Heart left ventricle (tissue), 16 donors: ENCODE measurements at regions not wholly inside any gene's neighbourhood (a gene's known extent, or its start where the extent isn't known, plus 50 kb on each side); places are given as distances from the start of the nearest gene placed in this dataset.

Experiments
- ATAC-seq, 4 donors: fragments of 200-7000 bp; cut with Tn5 transposase; one replicate each; pipeline ENCODE4 v1.9.1; 2020 to 2022; ENCODE audit warnings: moderate library complexity in 4 of 4, mild to moderate bottlenecking in 3 of 4, moderate number of reproducible peaks in 1 of 4
- DNase-seq, 5 donors: peaks; one replicate each; pipeline ENCODE4 v3.0.0-alpha.2; 2020
- H3K27ac ChIP-seq, 12 donors: fragments of 200-600 bp; sonication (generic) in 4 of 12; one replicate each; pipeline versions ENCODE4 v1.5.0 to v1.8.0; 2016 to 2022; ENCODE audit warnings: mild to moderate bottlenecking in 2 of 12
- H3K27me3 ChIP-seq, 9 donors: fragments of 200-600 bp; sonication (generic) in 2 of 9; one replicate each; pipeline versions ENCODE4 v1.5.1 to v1.8.0; 2016 to 2022; ENCODE audit warnings: mild to moderate bottlenecking in 3 of 9
- H3K36me3 ChIP-seq, 9 donors: fragments of 200-600 bp; sonication (generic) in 2 of 9; one replicate each; pipeline versions ENCODE4 v1.5.0 to v1.8.0; 2018 to 2022; ENCODE audit warnings: mild to moderate bottlenecking in 2 of 9
- H3K4me1 ChIP-seq, 12 donors: fragments of 200-600 bp; sonication (generic) in 4 of 12; one replicate each; pipeline versions ENCODE4 v1.5.0 to v1.8.0; 2016 to 2022; ENCODE audit warnings: mild to moderate bottlenecking in 3 of 12
- H3K4me3 ChIP-seq, 12 donors: fragments of 200-600 bp; sonication (generic) in 4 of 12; one replicate each; pipeline versions ENCODE4 v1.5.0 to v1.8.0; 2017 to 2022; ENCODE audit warnings: mild to moderate bottlenecking in 9 of 12, moderate library complexity in 4 of 12
- H3K9me3 ChIP-seq, 12 donors: fragments of 200-600 bp; sonication (generic) in 4 of 12; one replicate each; pipeline versions ENCODE4 v1.5.0 to v1.8.0; 2016 to 2022; ENCODE audit warnings: mild to moderate bottlenecking in 1 of 12
- POLR2A ChIP-seq, 2 donors: fragments of 450-650 bp; IDR thresholded peaks; one replicate each; pipeline ENCODE4 v1.6.1; 2017; ENCODE audit warnings: antibody characterized with exemption in 2 of 2, mild to moderate bottlenecking in 2 of 2, moderate library complexity in 2 of 2
- WGBS, 4 donors: extraction: QIAGEN DNeasy Blood & Tissue Kit in 2 of 4; methylation state at CpG; one replicate each; pipeline versions ENCODE4 v1.1.5 to v1.1.7; 2013 to 2018; 5-methylcytosine and 5-hydroxymethylcytosine counted together
- intact Hi-C, 10 donors: fragments of 100-400 bp; cut with DNase I; formaldehyde crosslinking; loops; one replicate each; pipeline versions ENCODE4 v1.11.1 to v1.14.2; 2022
- TF ChIP-seq, protein P1 (sequence below), 12 donors: fragments of 200-600 bp; sonication (generic) in 4 of 12; IDR thresholded peaks; one replicate each; pipeline versions ENCODE4 v1.5.0 to v1.8.0; 2018 to 2022; ENCODE audit warnings: antibody characterized with exemption in 12 of 12, mild to moderate bottlenecking in 5 of 12
- donor health status: ischemic (EF 13 %, LVEDD 7.1; RV severe dilation, severe dysfunction).
- donor health status: healthy with polysubstance abuse.
- donor health status: DM: no; HTN: yes; CAD: no.
- donor health status: DM: no; HTN: no; CAD: no.
- donor health status: ischemic (EF 25% LVEDD 6.9; RV normal size, moderate dysfunction).
- donor health status: ischemic (EF 25% LVEDD 5.7; RV mildly dilated, moderate dysfunction).
- donor health status: healthy.
- donor health status: DM: yes; HTN: yes; CAD: no.
- donor health status: ischemic (EF 35%, LVEDD 5.7; RV mildly dilated, moderate dysfunction).
- donor health status: nonischemic (EF 11% LVEDD 7.7; RV severe dilation, severe dysfunction).
- donor health status: DM: yes; HTN: yes; CAD: no.
- donor health status: PGD.
- donor health status: ischemic (EF 29% LVEDD 5.4; RV normal size, mild dysfunction).
- donor health status: nonischemic (EF 23%, LVEDD 6.1; RV moderate dilation, normal function).

DNA sequence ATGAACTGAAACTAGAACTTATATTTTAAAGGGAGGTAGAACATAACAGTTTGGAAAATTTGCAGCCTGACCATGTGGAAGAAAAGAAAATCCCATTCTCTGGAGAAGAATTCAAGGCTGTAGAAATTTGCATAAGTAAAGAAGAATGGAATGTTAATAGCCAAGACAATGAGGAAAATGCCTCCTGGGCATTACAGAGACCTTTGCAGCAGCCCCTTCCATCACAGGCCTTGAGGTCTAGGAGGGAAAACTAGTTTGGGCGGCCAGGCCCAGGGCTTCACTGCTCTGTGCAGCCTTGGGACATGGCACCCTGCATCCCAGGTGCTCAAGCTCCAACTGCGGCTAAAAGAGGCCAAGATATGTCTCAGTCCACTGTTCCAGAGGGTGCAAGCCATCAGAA, 1506.8 kb downstream of the PCDH18 start:
- TF ChIP-seq, protein P1, sequence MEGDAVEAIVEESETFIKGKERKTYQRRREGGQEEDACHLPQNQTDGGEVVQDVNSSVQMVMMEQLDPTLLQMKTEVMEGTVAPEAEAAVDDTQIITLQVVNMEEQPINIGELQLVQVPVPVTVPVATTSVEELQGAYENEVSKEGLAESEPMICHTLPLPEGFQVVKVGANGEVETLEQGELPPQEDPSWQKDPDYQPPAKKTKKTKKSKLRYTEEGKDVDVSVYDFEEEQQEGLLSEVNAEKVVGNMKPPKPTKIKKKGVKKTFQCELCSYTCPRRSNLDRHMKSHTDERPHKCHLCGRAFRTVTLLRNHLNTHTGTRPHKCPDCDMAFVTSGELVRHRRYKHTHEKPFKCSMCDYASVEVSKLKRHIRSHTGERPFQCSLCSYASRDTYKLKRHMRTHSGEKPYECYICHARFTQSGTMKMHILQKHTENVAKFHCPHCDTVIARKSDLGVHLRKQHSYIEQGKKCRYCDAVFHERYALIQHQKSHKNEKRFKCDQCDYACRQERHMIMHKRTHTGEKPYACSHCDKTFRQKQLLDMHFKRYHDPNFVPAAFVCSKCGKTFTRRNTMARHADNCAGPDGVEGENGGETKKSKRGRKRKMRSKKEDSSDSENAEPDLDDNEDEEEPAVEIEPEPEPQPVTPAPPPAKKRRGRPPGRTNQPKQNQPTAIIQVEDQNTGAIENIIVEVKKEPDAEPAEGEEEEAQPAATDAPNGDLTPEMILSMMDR (IDR thresholded peaks at IDR 0.05) = no peak
- no peak for TF ChIP-seq POLR2A (IDR thresholded peaks at IDR 0.05)
- 0 to 40% (median 29%) methylated on average over 2 of the region's 2 CpGs for WGBS, 4 donors

DNA sequence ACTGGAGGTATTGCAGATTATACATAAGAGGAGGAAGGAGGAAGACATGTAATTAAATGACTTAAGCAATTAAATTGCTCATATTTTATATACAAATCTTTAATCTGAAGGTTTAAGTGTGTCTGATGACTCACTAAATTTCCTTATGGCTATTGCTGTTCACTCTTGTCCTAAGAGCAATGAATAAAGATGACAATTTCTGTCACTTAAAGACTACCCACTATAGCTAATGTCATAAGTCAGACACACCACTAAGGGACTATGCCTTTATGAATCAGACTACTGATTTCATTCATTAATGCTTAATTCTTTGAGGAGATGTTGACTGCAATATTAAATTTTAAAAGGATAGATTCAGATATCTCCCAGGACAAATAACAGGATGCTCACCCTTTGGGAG, 1514.7 kb downstream of the PCDH18 start:
- no peak for DNase-seq
- no peak overlapping the region for H3K4me3 ChIP-seq
- H3K9me3 ChIP-seq = peaks cover 0 to 2% (median 0%) of the 10 kb centered on the region in 12 donors
- H3K4me1 ChIP-seq = no peaks in the 10 kb centered on the region
- TF ChIP-seq, protein P1 (IDR thresholded peaks at IDR 0.05) = no peak
- TF ChIP-seq POLR2A (IDR thresholded peaks at IDR 0.05) = no peak
- ATAC-seq = no peak
- H3K27me3 ChIP-seq = no peaks in the 10 kb centered on the region
- H3K36me3 ChIP-seq = no peaks in the 10 kb centered on the region
- no peak overlapping the region for H3K27ac ChIP-seq
- intact Hi-C loops = no loop called here

More for the DNA sequence above, 1506.8 kb downstream of the PCDH18 start:
- DNase-seq (no peak), ATAC-seq (no peak)
- intact Hi-C loops = no loop called here
- Histone ChIP-seq H3K27me3 (no peaks in the 10 kb centered on the region), H3K9me3 (peaks cover 0 to 22% (median 0%) of the 10 kb centered on the region in 12 donors), H3K27ac (no peak overlapping the region), H3K4me3 (no peak overlapping the region), H3K36me3 (no peaks in the 10 kb centered on the region), H3K4me1 (no peaks in the 10 kb centered on the region)

DNA sequence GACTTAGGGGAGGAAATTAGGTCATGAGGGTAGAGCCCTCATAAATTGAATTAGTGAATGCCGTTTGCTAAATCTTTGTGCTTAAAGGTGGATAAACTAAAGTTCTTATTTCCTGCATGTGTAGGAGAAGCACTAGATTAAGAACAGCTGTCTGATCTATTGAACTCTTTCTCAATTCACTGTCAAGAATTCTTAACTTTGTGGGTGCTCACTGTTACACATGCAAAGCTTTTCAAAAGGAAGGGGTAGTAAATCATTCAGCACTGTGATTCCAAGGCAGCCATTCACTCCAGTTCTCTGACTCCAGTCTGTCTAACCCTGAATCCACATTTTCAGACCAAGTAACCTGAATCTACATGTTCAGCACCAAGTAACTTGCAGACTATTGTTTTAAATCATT, 1520.1 kb downstream of the PCDH18 start:
- H3K4me1 ChIP-seq = no peaks in the 10 kb centered on the region
- WGBS, 4 donors = 49 to 57% (median 56%) methylated on average over 1 of the region's 1 CpG
- no peak for ATAC-seq
- intact Hi-C loops = no loop called here
- H3K27me3 ChIP-seq = no peaks in the 10 kb centered on the region
- H3K36me3 ChIP-seq = no peaks in the 10 kb centered on the region
- H3K9me3 ChIP-seq = peaks cover 0 to 8% (median 0%) of the 10 kb centered on the region in 12 donors
- TF ChIP-seq, protein P1 (IDR thresholded peaks at IDR 0.05) = no peak
- TF ChIP-seq POLR2A (IDR thresholded peaks at IDR 0.05) = no peak
- DNase-seq = no peak
- H3K27ac ChIP-seq = no peak overlapping the region
- H3K4me3 ChIP-seq = no peak overlapping the region

DNA sequence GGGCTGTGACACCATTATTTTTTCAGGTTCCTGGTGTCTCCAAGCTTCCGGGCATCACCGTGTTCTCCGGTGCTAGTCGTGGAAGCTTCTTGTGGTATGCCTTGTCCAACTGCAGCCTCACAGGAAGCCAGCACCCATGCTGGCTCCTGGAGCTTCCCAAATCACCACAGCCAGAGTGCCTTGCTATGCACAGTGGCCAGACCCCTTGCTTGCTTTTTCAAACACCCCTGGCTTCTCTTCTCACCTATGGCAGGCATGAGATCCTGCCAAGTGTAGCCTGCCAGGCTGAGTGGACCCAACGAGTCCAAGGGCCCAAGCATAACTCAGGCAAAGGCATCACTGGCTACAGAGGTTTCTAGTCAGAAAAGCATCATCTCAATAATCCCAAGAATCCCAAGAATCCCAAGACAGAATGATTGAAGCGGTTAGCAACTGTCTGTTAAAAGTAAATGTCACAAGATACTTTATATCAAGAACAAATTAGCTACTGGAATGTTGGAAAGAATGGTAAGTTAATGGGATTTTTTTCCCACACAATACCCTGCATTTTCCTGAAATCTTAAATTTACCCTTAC, 1522.9 kb downstream of the PCDH18 start:
- TF ChIP-seq, protein P1 (IDR thresholded peaks at IDR 0.05) = no peak
- TF ChIP-seq POLR2A (IDR thresholded peaks at IDR 0.05) = no peak
- intact Hi-C loops = no loop called here
- Histone ChIP-seq H3K4me3 (no peak overlapping the region), H3K36me3 (no peaks in the 10 kb centered on the region), H3K27ac (no peak overlapping the region), H3K9me3 (peaks cover 0 to 8% (median 0%) of the 10 kb centered on the region in 12 donors), H3K27me3 (no peaks in the 10 kb centered on the region), H3K4me1 (no peaks in the 10 kb centered on the region)
- DNase-seq = no peak
- no peak for ATAC-seq
- WGBS, 4 donors = 68 to 80% (median 79%) methylated on average over 6 of the region's 6 CpGs
